ENCODE measurements at regions not wholly inside any gene's neighbourhood (a gene's known extent, or its start where the extent isn't known, plus 50 kb on each side); places are given as distances from the start of the nearest gene placed in this dataset.

- H3K36me3 ChIP-seq: no peaks in the 10 kb centered on the region
- peaks cover 0 to 8% (median 3%) of the 10 kb centered on the region in 4 donors for H3K9me3 ChIP-seq
- no peak for TF ChIP-seq EP300 (IDR thresholded peaks at IDR 0.05)
- TF ChIP-seq POLR2AphosphoS5 (IDR thresholded peaks at IDR 0.05): no peak
- TF ChIP-seq CTCF (IDR thresholded peaks at IDR 0.05): no peak
- no peak for TF ChIP-seq POLR2A (IDR thresholded peaks at IDR 0.05)
- H3K27me3 ChIP-seq: peaks cover 0 to 7% (median 0%) of the 10 kb centered on the region in 3 donors
- intact Hi-C loops (cut with DNase I; ENCODE audit: low total_unique reads): no loop called here
- H3K27ac ChIP-seq: no peak overlapping the region
- DNase-seq: peak in 1 of 2 donors; percentile 32
- H3K4me3 ChIP-seq: no peak overlapping the region
- H3K4me1 ChIP-seq: no peaks in the 10 kb centered on the region
- 58 to 61% (median 59%) methylated on average over 4 of the region's 4 CpGs for WGBS, 5 donors
These were observed 106.0 kb upstream of the CDH4 start for GRCh38 chr20:61146023-61146422.

GRCh38 chr20:61149636-61150035 is 102.4 kb upstream of the CDH4 start:
- Histone ChIP-seq H3K4me1 (no peaks in the 10 kb centered on the region), H3K27ac (no peak overlapping the region), H3K4me3 (no peak overlapping the region), H3K27me3 (peaks cover 0 to 14% (median 0%) of the 10 kb centered on the region in 3 donors), H3K36me3 (no peaks in the 10 kb centered on the region), H3K9me3 (peaks cover 0 to 8% (median 3%) of the 10 kb centered on the region in 4 donors)
- TF ChIP-seq EP300 (IDR thresholded peaks at IDR 0.05) (no peak), CTCF (IDR thresholded peaks at IDR 0.05) (no peak)
- no peak for DNase-seq
- WGBS, 5 donors: 70 to 84% (median 80%) methylated on average over 5 of the region's 5 CpGs
- intact Hi-C loops (cut with DNase I; ENCODE audit: low total_unique reads): no loop called here

GRCh38 chr20:61157301-61157700 is 94.8 kb upstream of the CDH4 start:
- TF ChIP-seq POLR2A (IDR thresholded peaks at IDR 0.05): no peak
- TF ChIP-seq CTCF (IDR thresholded peaks at IDR 0.05): no peak
- no peak for TF ChIP-seq EP300 (IDR thresholded peaks at IDR 0.05)
- no peak for TF ChIP-seq POLR2AphosphoS5 (IDR thresholded peaks at IDR 0.05)
- intact Hi-C loops (cut with DNase I; ENCODE audit: low total_unique reads): no loop called here
- WGBS, 5 donors: 88 to 93% (median 91%) methylated on average over 8 of the region's 8 CpGs
- Histone ChIP-seq H3K4me3 (no peak overlapping the region), H3K27ac (no peak overlapping the region), H3K4me1 (no peaks in the 10 kb centered on the region), H3K9me3 (peaks cover 0 to 6% (median 2%) of the 10 kb centered on the region in 4 donors), H3K36me3 (no peaks in the 10 kb centered on the region), H3K27me3 (peaks cover 0 to 23% (median 0%) of the 10 kb centered on the region in 3 donors)
- no peak for DNase-seq

GRCh38 chr20:61159957-61160686 is 91.9 kb upstream of the CDH4 start:
- H3K4me1 ChIP-seq: no peaks in the 10 kb centered on the region
- 54 to 59% (median 56%) methylated on average over 17 of the region's 17 CpGs for WGBS, 5 donors
- no peak for DNase-seq
- intact Hi-C loops (cut with DNase I; ENCODE audit: low total_unique reads): no loop called here
- no peaks in the 10 kb centered on the region for H3K36me3 ChIP-seq
- peaks cover 0 to 6% (median 2%) of the 10 kb centered on the region in 4 donors for H3K9me3 ChIP-seq
- no peak overlapping the region for H3K4me3 ChIP-seq
- no peak overlapping the region for H3K27ac ChIP-seq
- H3K27me3 ChIP-seq: peaks cover 0 to 25% (median 0%) of the 10 kb centered on the region in 3 donors
- TF ChIP-seq CTCF (IDR thresholded peaks at IDR 0.05) (no peak), POLR2AphosphoS5 (IDR thresholded peaks at IDR 0.05) (no peak), EP300 (IDR thresholded peaks at IDR 0.05) (no peak), POLR2A (IDR thresholded peaks at IDR 0.05) (no peak)

Data from stomach (tissue), 8 donors.